GM21825 (cell line): ENCODE measurements at regions not wholly inside any gene's neighbourhood (a gene's known extent, or its start where the extent isn't known, plus 50 kb on each side); places are given as distances from the start of the nearest gene placed in this dataset.

ENCODE experiments used
- ATAC-seq: cut with Tn5 transposase; IDR thresholded peaks from one replicate; pipeline ENCODE4 v1.9.1; 2021; ENCODE audit warnings: mild to moderate bottlenecking, moderate library complexity; ENCODE audit not compliant: unreplicated experiment

DNA sequence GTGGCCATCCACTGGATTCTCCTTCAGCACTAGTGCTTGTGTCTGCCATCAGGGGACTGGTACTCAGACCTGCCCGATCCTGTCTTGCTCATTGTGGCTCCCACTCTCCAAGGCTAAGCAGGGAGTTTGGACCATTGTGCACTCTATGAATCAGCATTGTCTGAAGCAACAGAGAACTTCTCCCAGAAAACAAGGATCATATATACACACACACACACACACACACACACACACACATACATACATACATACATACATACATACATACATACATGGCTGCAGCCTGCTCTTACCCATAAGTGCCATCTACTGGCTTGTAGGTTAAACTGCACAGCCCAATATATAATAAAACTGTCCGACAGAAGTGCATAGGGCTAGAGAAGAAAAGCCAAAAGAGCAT, 345.3 kb upstream of the LCORL start:
- ATAC-seq, result peak; percentile 83

DNA sequence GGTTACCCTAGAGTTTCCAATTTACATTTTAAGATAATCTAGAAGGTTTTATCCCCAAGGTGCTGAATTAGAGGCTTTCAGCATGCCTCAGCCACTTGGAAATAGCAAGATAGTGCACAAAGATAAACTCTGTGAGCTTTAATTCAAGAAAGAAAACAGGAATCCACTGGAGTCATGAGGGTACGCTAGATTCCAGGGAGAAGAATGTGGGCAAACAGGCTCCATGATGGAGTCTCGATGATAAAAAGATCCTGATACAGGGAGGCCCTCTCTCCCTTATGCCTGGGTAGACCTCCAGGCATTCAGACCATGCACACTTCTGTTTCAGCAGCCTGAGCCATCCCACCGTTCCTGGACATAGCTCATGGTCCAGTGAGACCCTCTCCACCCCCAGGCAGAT, 344.6 kb upstream of the LCORL start:
- ATAC-seq, result no peak

DNA sequence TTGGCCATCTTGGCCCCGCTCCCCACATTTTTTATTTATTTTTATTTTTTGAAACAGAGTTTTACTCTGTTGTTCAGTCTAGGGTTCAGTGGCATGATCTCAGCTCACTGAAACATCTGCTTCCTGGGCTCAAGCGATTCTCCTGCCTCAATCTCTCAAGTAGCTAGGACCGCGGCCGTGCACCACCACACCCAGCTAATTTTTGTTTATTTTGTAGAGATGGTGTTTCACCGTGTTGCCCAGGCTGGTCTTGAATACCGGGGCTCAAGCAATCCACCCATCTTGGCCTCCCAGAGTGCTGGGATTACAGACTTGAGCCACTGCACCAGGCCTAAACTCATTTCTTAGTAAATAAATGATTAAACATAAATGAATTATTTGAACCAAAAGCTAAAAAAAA, 322.0 kb upstream of the LCORL start:
- ATAC-seq, result no peak

DNA sequence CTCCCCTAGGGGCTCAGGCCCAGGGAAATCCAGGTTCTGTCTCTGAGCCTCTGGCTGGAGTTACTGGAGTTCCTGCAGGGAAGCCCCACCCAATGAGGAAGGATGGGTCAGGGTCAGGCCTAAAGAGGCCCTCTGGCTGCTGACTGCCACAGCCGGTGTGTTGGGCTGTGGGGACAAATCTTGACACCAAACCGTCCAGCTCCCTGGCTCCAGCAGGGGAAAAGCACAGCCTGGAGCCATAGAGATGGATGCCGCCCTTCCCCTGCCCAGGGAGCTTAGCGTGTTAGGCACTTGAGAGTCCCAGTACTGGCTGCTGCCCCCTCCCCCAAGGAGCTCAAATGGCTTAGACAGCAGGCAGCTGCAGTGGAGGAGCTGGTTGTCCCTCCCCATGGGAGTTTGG, 321.3 kb upstream of the LCORL start:
- ATAC-seq, result no peak

DNA sequence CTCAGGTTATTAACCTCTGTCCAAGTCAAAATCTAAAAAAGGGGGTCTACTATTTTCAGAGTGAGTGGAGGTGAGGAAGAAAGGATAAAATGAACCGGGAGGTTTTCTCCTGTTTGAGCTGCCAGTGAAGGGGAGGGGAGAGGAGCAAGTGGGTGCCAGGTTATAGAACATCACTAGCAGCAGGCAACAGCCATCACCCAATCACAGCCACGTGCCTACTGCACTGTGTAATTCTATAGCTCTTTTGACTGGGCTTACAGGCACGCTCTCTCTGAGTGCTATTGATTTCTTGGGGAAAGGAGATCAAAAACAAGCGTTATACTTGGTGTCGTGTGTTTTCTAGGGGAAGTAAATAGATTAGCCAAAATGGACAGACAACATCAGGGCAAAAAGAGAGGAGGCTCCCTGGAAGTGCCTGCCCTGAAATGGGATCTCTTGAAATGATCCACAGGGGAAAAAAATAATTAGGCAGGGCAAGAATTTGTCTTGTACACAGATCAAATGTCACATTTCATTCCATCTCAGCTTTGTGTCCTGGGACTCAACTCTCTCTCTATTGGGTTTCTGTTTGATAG, 300.5 kb upstream of the LCORL start:
- ATAC-seq, result no peak

DNA sequence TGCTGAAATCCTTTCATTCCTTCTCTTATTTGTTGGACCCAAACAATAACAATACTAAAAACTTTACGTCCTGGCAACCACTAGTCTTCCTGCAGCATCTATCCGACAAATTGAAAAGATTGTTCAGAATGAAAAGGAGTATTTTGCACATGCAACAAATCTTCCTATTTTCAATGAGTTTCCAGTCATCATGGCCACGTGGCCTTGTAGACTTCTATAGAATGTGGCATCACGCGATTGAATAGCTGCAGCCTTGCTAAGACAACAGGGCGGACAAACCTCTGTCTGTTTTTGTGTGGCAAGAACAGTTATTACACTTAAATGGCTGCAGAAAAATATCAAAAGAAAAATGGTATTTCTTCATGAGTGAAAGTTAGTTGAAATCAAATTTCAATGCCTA, 297.9 kb upstream of the LCORL start:
- ATAC-seq, result no peak

DNA sequence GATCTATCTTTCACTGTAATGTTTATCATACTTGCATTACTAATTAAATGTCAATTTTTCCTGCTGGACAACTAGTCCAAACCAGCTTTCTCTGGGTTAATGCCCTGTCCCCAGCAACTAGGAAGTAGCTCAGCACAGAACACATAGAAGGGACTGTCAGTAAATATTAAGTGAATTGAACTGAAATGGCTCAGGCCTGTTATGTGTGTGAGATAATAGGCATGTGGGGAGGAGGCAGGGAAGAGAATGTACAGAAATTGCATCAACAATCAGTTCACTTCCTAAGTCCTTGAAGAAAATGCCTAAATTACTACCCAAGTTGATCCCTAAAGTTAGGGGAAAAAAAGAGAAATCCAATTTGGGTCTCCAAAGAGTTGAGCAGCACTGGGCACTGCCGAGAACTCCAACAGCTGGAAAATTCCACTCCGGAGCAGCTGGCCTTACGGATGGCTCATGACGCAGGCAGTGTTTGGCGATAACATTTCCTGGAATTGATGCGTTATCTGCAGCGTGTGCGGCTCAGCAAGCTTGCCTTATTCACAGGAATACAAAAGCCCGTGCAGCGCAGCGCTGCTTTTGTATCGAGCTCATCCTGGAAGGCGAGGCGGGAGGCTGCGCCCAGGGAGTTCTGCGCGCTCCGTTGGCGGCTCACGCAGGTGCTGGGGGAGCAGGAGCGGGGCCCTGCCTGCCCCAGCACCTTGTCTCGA, 297.3 kb upstream of the LCORL start:
- ATAC-seq, result no peak

DNA sequence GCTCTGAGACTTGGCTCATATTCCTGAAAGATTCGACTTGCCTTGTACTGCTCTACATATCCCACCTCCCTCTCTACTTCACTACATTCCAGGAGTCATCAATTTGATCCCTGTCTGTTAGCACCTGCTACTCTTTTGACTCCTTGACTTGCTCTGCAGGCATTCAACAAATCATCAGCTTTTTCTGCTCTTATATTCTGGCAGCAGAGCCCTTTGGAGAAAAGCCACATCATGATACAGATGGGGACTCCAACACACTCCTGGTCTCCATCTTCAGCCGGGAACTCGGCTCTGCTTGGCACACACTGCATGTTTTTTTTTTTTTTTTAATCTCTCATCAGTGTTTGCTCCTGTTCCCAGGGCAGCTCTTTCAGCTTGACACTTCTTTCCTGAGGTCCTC, 293.2 kb upstream of the LCORL start:
- ATAC-seq, result no peak

DNA sequence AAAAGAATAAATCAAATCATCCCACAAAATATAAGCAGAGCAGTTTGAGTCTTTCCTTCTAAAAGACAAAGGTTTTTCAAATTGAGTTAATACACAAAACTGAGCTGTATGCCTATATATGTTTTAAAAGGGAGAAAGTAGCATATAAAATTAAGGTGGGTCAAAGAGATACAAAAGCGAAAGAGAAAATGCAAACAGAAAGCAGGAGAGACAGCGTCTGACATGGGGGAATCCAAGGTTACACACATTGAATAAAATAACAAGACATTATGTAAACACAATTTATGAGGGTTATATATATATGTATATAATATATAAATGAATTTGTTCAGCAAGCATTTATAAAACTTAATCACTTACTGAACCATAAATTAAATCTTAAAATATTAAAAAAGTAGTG, 276.1 kb upstream of the LCORL start:
- no peak for ATAC-seq

DNA sequence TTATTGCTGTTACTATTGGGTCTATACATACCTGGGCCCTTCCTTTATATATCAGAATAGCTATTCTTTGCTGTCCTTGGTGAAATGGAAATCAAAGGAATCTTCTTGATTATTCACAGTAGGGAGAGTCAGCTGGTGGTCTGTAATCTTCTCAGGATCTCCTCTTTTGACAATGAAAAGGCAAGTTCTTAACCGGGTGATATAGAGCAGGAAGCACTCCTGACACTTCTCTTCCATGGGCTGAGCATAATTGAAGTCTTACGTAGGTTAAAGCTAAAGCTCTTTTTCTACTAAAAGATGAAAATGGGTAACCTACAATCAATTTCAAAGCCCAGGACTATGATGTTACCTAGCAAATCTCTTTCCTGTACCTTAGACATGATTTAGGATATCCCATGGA, 274.9 kb upstream of the LCORL start:
- no peak for ATAC-seq

DNA sequence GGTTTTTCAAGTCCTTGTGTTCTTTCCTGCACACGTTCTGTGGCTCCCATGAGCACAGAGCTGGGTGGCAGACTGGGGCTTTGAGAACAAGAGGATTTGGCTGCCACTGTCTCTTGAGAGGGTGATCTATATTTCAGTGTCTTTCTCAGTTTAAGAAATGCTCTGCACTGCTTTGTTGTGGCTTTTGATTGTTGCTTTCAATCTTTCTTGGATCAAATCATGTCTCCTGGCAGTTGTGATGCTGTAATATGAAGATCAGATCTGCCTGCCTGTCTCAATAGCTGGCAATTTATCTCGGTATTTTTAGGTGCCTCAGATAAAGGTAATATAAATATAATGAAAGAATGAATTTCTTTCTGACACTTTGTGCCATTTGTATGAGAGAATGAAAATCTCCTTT, 273.3 kb upstream of the LCORL start:
- ATAC-seq, result no peak

DNA sequence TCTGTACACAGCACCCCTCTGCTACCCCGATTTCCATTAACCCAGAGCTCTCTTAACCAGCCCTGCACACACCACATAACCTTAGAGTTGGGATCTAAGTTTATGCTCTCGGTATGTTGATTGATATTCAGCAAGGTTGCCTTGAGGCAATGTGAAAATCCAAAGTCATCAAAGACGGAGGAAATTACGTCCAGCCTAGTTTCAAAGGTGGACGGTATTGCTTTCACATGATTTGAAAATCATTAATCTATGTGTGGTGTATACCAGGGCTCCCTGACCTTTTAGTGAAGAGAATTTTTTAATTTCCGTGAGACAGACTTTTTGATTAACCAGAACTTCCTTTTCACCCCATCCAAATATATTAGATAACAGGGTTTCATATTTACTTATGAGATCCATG, 272.5 kb upstream of the LCORL start:
- no peak for ATAC-seq

DNA sequence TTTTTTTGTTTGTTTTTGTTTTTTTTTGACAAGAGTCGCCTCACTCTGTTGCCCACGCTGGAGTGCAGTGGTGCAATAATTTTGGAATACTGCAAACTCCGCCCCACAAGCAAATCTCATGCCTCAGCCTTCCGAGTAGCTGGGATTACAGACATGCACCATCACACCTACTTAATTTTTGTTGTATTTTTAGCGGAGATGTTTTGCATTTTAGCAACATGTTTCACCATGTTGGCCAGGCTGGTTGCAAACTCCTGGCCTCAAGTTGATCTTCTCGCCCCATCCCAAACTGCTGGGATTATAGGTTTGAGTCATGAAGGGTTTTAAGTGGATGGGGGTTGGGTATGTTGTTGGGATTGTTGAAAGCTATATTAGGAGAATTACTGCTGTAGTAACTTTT, 270.9 kb upstream of the LCORL start:
- ATAC-seq, result no peak

DNA sequence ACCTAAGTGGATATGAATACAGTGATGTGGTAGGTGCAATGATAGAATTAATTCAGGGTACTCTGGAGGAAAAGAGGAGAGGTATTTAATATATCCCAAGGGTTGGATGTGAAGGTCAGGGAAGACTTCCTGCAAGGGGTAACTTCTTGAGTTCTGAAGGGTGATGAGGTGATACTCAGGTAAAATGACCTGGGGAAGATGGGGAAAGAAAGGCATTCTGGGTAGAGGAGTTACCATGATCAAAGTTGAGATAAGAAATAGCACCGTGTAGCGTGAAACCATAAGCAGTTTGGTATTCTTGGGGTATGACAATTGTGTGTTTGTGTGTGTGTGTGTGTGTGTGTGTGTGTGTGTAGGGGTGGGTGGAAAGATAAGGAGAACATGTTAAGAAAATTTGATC, 270.4 kb upstream of the LCORL start:
- ATAC-seq, result no peak

DNA sequence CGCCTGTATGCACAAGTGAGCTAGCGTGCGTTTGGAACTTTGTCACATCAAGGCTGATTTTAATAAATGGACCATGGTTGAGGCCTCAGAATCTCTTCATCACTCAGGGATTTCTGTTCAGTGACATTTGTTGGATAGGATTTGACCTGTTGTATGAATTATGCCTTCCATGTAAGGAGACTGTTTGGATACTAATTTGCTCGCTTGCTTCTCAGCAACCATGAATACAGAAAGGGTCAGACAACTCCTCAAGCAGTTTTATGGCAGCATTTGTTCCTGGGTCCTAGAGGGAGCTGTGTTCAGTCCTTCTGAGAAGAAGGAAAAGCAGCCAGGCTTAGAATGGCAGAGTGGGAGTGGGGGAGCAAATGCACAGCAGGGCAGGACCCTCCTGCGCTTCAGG, 269.7 kb upstream of the LCORL start:
- no peak for ATAC-seq

DNA sequence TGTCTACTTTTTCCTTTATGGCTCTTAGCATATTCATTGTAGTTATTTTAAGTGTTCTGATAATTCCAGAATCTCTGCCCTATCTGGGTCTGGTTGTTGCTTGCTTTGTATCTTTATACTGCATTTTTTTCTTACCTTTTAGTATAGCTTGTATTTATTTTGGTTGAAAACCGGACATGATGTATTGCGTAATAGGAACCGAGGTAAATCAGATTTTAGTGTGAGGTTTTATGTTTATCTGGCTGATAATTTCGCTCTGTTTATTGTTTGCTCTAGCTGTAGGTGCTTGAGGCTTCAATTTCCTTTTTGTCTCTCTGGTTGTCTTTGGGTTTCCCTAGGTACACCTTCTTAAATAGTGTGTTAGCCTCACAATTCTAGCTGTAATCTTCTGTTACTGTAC, 263.8 kb upstream of the LCORL start:
- ATAC-seq, result no peak

DNA sequence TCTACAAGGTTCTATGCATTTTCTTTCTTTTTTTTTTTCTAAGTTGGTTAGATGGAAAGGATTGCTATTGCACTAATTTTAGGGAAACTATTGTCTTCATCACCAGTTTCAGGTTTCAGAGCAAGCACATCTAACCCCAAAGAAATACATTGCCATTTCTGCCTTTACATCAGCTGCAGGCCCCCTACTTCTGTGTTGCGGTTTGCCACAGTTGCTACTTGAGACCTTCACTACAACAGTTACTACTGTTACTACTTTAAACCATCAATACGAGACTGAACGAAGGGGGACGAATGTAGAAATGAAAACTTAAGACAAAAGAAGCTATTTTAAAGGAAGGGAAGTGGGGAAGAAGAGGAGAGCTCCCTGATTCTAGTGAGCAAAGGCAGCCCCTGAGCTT, 256.7 kb upstream of the LCORL start:
- no peak for ATAC-seq

DNA sequence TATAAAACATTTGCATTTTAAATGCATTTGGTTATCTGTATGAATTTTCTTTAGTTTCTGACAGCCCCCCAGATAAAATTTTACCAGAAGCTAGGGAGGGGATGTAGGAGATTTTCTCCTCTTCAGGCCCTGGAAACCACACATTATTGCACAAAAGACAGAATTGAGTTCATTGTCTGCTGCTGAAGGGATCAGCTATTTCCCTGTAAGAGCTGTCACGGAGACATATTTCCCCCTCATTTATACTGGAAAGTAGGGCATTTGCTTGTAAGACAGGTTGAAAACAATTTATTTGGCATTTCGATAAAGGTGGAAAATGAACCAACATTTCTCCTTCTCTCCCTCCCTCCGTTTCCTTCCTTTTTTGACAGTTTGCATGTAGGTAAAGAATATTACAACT, 241.3 kb upstream of the LCORL start:
- no peak for ATAC-seq

DNA sequence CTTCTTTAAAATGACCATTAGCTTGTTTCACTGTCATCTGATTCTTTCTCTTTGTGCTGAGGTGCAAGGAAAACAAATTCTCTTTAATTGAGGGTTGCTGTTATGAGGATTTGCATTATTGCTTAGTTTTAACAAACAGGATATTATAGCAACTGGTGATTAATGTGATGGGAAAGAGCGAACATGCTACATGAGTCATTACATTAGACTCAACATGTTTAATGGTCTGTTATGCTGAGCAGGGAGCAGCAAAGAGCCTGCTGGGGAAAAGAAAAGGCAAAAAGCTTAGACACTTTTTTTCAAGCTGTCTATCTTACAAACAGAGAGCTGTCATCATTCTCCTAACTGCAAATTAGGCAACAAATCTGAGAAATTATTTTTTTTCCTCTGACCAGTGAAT, 230.5 kb upstream of the LCORL start:
- ATAC-seq, result no peak

DNA sequence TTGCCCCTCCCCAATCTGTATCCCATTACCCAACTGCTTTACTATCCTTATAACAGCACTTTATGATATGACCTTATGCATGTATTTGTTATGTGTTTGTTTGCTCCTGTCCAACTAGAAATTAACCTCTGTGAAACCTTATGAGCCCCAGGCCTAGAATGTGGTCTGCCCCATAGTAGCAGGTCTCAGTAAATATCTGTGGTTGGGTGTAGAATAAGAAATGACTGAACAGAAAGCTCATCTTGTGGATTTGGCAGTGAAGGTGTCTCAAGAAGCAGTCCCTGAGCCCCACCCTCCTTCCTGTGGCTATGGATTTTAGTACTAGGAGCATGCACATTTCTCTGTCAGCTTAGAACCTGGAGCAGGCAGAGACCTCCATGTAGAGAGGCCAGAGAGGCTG, 229.0 kb upstream of the LCORL start:
- ATAC-seq, result no peak

DNA sequence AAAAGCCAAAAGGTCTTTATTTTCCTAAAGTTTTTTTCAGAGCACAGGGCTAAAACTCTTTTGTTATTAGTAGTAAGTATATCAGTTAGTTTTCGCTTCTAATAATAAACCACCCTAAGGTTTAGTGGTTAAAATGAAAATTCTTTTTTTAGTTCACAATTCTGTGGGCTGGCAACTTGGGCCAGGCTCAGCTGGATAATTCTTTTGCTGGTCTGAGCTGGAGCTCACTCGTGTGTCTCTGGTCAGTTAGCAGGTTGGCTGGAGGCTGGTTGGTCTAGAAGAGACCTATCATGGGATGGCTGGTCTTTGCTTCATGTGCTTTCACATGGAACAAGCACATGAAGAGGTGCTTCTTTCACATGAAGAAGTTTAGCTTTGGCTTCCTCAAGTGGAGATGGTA, 227.1 kb upstream of the LCORL start:
- no peak for ATAC-seq

DNA sequence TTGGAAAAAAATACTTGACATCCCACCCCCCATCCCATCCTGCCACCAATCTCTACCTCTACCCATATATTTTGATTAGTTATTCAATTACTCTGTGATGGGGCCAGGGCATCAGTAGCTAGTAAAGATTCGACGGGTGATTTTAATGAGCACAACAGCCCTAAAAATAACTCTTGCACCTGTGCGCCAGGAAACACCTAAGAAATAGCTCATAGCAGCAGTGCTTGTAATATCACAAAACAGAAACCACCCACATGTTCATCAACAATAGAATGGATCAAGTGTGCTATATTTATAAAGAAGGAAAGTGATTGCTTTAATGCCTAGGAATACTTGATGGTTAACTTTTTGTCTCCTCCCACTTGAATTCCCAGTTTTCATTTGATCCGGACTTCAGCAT, 225.6 kb upstream of the LCORL start:
- no peak for ATAC-seq
